Activated effector memory CD4-positive, alpha-beta T cell treated with anti-CD3 and anti-CD28 coated beads, Interleukin-2, amount 50 U/mL, for 16 hours (primary cell): ENCODE measurements at regions not wholly inside any gene's neighbourhood (a gene's known extent, or its start where the extent isn't known, plus 50 kb on each side); places are given as distances from the start of the nearest gene placed in this dataset.

Source experiments
- DNase-seq: peaks from one replicate; pipeline ENCODE4 v3.0.0-alpha.2; 2020

DNA sequence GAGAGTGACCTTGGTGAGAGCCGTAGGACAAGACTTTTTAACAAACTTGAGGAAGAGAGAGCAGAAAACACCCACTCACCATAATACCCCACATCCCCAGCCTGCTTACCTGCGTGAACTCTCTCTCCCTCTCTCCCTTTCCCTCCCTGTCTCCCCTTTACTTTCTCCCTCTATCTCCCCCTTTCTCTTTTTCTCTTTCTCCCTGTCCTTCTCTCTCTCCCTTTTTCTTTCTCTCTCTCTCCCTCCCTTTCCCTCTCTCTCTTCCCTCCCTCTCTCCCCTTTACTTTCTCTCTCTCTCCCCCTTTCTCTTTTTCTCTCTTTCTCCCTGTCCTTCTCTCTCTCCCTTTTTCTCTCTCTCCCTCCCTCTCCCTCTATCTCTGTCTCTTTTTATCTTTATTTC, 464.0 kb upstream of the AUTS2 start:
- no peak for DNase-seq

GRCh38 chr7:69147631-69148030, 450.6 kb upstream of the AUTS2 start:
- DNase-seq = no peak

DNA sequence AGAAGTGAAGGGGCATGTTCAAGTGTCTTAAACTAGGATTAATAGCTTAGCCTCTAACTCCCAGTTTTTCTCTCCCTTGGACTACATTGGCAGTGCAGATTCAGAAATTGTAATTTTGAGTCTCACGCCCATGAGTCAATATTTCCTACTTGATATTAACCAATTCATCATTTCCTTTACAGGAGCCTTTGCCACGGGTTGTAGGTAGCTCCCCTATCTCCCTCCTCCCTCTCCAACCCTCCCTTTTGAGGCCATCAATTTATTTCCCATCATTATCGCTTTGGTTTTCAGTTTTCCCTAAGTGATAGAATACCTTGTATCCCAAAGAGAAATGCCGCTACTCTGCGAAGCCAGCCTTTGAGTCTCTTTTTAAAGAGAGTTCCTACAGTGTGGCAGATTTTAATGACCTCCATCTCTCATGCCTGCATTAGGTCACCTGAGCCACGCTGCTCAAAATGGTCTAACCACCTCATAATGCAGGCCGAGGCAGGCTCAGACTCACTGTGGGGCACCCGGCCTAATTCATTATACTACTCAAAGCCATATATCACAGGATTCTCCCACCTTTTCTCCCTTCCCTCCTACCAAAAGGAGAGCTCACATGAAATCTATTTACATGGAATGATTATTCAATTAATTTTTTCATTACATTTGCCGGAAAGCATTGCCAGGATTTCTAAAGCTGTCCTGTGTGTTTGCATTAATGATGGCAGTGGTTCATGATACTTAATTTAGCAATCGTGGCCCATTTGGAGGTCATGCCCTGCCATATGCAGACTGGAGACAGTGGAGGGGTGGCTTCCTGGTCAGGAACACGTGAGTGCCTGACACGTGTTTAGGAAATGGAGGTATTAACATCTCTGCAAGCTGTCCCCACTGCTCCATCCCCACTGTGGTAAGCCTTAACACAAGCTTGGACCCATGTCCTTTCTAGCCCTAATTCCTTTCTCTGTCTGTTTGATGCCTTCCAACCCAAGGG, 448.2 kb upstream of the AUTS2 start:
- DNase-seq = no peak

DNA sequence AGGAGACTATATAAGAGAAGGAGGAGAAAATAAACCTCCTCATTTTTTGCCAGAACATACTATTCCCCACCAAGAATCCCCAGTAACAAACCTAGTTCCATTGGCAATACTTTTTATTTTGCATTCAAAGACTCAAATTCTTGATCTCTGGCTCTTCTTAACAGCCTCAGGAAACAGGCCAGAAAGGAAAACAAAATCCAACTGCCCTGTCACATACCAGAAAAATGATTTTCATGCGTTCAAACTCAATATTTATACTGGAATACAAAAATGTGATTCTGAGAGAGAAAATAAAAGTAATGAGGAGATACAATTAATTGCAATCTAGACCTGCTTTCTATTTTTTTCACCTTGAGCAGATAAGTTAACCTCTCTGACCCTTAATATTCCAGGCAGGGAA, 435.9 kb upstream of the AUTS2 start:
- DNase-seq = no peak

- no peak for DNase-seq
Measured at GRCh38 chr7:69162931-69163670, 435.2 kb upstream of the AUTS2 start.

- DNase-seq = no peak
Measured at GRCh38 chr7:69166979-69167516, 431.2 kb upstream of the AUTS2 start.

DNA sequence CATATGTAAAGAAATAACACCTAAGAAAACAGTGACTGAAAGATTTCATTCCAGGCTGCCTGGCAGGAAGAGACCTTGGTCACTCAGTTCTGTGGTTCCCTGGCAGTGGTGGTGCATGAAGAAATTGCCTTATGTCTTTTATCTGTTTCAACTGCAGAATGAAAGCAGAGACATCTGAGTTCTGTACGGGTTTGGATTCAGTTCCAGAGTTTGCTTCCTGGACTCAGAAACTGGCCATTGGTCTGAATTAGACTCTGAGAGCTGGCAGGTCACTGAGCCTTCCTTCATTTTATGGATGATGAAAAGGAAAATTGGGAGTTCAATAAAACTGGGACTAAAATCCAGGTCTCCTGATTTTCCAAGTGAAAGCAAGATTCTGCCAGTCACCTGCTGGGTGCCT, 428.9 kb upstream of the AUTS2 start:
- DNase-seq = no peak

DNA sequence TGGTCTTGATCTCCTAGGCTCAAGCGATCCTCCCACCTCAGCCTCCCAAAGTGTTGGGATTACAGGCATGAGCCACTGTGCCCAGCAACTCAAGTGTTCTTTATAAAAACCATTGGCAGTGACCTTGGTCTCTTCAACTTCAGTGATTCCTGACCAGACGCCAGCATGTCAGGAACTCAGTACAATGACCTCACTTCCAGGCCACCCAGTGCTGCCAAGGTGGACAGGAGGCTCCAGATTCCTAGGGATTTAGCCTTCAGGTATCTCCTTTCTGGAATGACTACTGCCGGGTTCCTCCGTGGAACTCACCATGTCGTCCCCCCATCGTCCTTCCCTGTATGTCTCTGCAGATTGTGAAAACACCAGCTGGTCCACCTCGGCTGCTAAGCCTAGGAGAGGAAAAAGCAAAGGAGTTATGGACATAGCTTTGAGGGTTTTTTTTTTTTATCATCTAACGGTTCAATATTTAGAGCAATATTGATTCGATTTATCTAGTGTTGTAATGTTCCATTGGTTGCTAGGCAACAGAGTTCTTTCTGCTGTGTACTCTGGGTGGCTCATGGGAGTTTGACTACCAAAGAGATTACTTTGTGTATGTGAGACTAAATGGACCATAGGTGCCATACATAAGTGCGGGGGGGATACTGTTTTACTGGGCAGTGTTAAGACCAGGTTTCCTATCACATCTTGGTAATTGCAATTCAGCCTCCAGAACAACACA, 425.8 kb upstream of the AUTS2 start:
- DNase-seq = no peak

DNA sequence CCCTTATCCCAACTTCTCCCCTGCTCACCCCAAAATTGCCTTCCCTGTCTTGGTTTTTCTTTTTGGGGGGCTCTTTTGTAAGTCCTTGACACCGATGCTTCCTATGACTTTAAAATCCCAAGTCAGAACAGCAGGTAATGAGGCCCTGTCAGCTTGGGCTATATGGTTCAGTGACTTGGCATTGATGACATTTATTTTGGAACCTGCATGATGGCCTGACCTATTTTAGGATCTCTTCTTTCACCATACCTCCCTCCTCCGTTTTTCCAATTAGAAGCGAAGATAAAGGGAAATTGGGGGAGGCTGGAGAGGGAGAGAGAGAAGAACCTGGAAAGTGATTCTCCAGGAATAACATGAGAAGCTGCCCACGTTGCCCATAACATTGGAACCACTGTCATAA, 424.9 kb upstream of the AUTS2 start:
- DNase-seq = no peak

GRCh38 chr7:69173846-69174245, 424.4 kb upstream of the AUTS2 start:
- no peak for DNase-seq

- DNase-seq = no peak
Measured at GRCh38 chr7:69176841-69177240, 421.4 kb upstream of the AUTS2 start.

- DNase-seq = no peak
Measured at GRCh38 chr7:69177461-69177861, 420.8 kb upstream of the AUTS2 start.

DNA sequence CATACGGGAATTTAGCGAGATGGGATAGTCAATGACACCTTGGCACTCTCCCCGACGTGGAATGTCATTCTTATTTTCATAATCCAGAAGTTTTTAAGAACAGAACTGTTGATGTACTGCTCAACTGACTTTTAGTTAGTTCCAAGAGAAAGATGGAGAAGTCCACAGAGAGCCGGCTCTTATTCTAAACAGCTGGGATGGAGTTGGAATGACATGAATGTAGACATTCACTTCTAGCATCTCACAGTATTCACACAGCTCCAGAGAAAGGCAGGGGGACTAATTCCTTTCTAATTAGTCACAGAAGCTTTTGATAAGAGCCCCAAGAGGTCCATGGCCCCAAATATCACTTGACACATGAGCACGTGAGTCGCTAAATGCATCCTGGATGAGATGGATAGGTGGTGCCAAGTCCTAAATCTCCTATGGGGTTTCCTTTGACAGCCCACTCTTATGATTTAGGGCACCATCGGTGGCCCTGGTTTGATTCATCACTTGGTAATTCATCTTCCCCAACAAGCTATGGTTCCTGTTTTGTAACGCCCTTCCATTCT, 420.3 kb upstream of the AUTS2 start:
- DNase-seq = no peak

- DNase-seq = no peak
Measured at GRCh38 chr7:69180662-69181061, 417.6 kb upstream of the AUTS2 start.

- DNase-seq = no peak
Measured at GRCh38 chr7:69182596-69183467, 415.4 kb upstream of the AUTS2 start.

DNA sequence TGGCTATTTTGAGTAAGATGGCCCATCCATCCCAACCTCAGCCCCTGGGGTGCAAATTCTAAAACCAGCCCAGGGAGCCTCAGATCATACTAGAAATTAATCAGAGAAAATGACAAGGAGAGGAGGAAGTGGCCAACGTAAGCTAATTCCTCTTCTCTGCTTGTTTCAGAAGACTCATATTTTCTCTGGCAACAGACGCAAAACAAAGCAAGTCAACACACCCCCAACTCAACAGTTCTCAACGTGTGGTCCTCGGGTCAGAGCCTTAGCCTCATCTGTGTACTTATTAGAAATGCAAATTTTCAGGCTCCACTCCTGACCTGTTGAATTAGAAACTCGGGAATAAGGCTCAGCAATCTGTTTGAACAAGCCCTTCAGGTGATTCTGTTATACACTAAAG, 413.9 kb upstream of the AUTS2 start:
- DNase-seq = no peak

DNA sequence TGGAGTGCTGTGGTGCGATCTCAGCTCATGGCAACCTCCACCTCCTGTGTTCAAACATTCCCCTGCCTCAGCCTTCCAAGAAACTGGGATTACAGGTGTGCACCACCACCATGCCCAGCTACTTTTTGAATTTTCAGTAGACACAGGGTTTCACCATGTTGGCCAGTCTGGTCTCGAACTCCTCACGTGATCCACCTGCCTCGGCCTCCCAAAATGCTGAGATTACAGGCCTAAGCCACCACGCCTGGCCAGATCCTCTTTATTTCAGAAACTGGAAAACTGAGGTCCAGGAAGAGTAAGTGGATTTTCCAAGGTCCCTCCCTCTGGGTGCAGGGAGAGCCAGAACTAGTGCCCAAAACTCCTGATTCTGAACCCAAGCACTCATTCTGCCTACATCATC, 413.1 kb upstream of the AUTS2 start:
- no peak for DNase-seq

- no peak for DNase-seq
Measured at GRCh38 chr7:69186974-69187373, 411.3 kb upstream of the AUTS2 start.

GRCh38 chr7:69187824-69188333, 410.4 kb upstream of the AUTS2 start:
- DNase-seq = no peak

DNA sequence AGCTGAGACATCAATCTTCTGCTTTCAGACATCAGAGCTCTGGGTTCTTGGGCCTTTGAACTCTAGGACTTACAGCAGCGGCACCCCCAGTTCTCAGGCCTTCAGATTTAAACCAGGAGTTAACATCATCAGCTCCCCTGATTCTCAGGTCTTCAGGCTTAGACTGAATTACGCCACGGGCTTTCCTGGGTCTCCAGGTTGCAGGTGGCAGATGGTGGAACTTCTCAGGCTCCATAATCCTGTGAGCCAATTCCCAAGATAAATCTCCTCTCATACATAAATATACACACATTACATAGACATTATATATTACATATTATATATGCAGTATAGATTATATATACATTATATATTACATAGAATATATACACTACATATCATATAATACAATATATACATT, 408.9 kb upstream of the AUTS2 start:
- no peak for DNase-seq

DNA sequence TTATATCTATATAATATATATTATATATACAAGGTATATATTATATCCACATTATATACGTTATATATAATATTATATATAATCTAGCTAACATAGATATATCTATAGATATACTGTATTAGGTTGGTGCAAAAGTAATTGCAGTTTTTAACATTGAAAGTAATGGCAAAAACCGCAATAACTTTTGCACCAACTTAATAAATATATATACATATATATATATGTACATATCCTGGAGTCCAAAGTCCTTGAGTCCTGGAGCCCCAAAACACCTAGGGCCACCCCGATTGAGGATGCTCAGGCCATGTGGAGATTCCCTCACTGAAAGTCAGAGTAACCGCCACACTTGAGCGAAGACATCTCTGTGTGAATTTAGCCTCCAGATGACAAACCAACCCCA, 408.2 kb upstream of the AUTS2 start:
- no peak for DNase-seq

DNA sequence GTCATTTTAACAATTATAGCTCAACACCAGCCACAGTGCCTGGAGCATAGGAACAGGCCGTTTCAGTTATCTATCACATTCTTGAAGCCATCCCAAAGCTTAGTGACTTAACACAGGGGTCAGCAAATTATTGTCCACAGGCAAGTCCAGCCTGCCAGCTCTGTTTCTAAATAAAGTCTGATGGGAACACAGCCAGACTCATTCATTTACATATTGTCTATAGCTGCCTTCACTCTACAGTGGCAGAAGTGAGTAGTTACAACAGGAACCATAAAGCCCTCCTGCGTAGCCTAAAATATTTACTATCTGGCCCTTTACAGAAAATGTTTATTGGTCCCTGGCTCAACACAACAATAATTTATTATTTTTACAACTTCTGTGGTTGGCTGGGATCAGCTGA, 407.5 kb upstream of the AUTS2 start:
- DNase-seq = no peak
